HFFc6 (cell line): ENCODE measurements at regions not wholly inside any gene's neighbourhood (a gene's known extent, or its start where the extent isn't known, plus 50 kb on each side); places are given as distances from the start of the nearest gene placed in this dataset.

ENCODE experiments used
- DNase-seq: peaks from one replicate; pipeline ENCODE4 v3.0.0-alpha.2; 2018
- H3K27ac Mint-ChIP-seq: 2 replicates; pipeline ENCODE4 v1.8.0; 2020; ENCODE audit warnings: mild to moderate bottlenecking, mixed read lengths
- H3K27me3 Mint-ChIP-seq: 2 replicates; pipeline ENCODE4 v1.8.0; 2021; ENCODE audit warnings: mild to moderate bottlenecking, moderate library complexity, mixed read lengths; ENCODE audit not compliant: insufficient read depth
- H3K36me3 Mint-ChIP-seq: 2 replicates; pipeline ENCODE4 v1.8.0; 2021; ENCODE audit warnings: low read depth, mixed read lengths
- H3K4me1 Mint-ChIP-seq: 2 replicates; pipeline ENCODE4 v1.8.0; 2020; ENCODE audit warnings: low read depth, mixed read lengths
- H3K4me3 Mint-ChIP-seq: 2 replicates; pipeline ENCODE4 v1.8.0; 2020; ENCODE audit warnings: mild to moderate bottlenecking, moderate library complexity, mixed read lengths
- H3K9me3 Mint-ChIP-seq: 2 replicates; pipeline ENCODE4 v1.8.0; 2020; ENCODE audit warnings: mild to moderate bottlenecking, mixed read lengths
- TF ChIP-seq, protein P1 (sequence below): fragments of 200-600 bp; sonication (generic); IDR thresholded peaks from 2 replicates; pipeline ENCODE4 v1.5.0; 2021; ENCODE audit warnings: antibody characterized with exemption, mild to moderate bottlenecking

DNA sequence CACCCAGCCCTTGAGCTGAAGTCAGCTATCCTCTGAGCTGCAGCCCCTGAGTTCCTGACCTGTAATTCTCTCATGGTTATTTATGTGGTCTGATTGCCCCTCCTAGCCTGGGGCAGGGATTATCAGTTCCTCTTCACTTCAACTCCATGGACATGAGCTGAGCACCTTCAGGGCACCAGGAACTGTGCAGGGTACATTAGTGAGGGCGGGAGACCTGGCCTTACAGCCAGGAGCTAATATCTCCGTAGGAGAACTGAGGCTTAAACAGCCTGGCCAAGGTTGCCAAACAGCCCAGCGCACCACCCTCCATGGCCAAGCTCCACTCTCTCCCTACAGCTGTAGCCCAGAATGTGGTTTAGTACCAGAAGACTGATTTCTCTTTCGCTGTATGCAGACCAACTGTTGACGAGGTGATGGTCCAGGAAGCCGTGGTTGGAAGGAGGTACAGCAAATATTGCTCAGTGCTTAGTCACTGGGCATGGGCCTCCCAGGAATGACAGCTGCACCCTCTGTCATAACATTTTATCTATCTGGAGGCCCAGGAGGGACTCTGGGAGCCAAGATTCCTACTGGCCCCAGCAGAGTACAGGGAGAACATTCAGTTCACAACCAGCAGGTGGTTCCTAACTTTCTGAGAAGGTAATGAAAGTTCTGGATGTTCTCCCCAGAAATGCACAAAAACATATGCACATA, 228.7 kb upstream of the SIX2 start:
- TF ChIP-seq, protein P1, sequence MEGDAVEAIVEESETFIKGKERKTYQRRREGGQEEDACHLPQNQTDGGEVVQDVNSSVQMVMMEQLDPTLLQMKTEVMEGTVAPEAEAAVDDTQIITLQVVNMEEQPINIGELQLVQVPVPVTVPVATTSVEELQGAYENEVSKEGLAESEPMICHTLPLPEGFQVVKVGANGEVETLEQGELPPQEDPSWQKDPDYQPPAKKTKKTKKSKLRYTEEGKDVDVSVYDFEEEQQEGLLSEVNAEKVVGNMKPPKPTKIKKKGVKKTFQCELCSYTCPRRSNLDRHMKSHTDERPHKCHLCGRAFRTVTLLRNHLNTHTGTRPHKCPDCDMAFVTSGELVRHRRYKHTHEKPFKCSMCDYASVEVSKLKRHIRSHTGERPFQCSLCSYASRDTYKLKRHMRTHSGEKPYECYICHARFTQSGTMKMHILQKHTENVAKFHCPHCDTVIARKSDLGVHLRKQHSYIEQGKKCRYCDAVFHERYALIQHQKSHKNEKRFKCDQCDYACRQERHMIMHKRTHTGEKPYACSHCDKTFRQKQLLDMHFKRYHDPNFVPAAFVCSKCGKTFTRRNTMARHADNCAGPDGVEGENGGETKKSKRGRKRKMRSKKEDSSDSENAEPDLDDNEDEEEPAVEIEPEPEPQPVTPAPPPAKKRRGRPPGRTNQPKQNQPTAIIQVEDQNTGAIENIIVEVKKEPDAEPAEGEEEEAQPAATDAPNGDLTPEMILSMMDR = peak; percentile 68
- peak overlapping the region; percentile 61; the same call in 1 of the 2 replicates for H3K27ac Mint-ChIP-seq

DNA sequence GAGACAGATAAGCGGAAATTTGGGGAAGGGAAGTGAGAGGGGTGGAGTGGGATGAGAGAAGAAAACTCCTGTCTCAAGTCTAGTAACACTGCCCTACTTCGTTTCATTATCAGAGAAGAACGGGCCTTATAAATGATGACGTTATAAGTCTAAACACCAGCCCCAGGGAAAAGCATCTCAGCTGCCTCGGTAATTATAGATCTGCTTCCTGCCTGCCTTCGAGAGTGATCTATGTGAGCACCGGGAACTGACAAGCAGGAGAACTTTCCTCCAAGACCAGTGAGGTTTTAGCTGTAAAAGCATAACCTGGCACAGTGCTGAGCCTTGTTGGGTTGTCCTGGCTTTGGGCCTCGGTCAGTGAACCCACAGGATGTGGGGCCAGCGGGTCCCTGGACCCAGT, 227.9 kb upstream of the SIX2 start:
- Mint-ChIP-seq H3K27me3 (peaks cover 9% of the 10 kb centered on the region), H3K27ac (no peak overlapping the region), H3K36me3 (no peaks in the 10 kb centered on the region), H3K4me1 (peaks cover 43% of the 10 kb centered on the region), H3K9me3 (no peaks in the 10 kb centered on the region), H3K4me3 (no peak overlapping the region)
- DNase-seq = no peak
- TF ChIP-seq, protein P1 = no peak

More for the DNA sequence above, 228.7 kb upstream of the SIX2 start:
- H3K4me3 Mint-ChIP-seq = peak overlapping the region; percentile 24; the same call in 1 of the 2 replicates
- peak; percentile 81 for DNase-seq
- peaks cover 5% of the 10 kb centered on the region for H3K27me3 Mint-ChIP-seq
- no peaks in the 10 kb centered on the region for H3K36me3 Mint-ChIP-seq
- peaks cover 47% of the 10 kb centered on the region for H3K4me1 Mint-ChIP-seq
- no peaks in the 10 kb centered on the region for H3K9me3 Mint-ChIP-seq

DNA sequence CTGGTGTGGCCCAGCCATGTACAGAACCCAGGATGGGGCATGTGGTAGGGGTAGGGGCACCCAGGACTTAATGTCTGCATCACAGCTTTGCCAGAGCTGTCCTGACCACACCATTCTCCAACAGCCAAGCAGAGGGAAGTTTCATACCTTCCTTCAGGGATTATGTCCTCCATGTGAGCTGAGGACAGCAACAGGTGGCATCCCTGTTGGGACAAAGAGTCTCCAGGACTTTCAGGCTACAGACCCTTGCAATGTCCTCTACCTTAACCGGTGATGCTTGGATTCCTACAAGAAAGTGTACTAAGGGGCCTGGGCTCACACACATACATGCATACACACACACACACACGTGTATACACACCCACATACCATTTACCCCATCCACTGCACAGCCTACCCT, 227.0 kb upstream of the SIX2 start:
- H3K4me3 Mint-ChIP-seq = no peak overlapping the region
- H3K27ac Mint-ChIP-seq = no peak overlapping the region
- no peaks in the 10 kb centered on the region for H3K9me3 Mint-ChIP-seq
- TF ChIP-seq, protein P1 = no peak
- DNase-seq = no peak
- peaks cover 34% of the 10 kb centered on the region for H3K4me1 Mint-ChIP-seq
- H3K36me3 Mint-ChIP-seq = no peaks in the 10 kb centered on the region
- peaks cover 7% of the 10 kb centered on the region for H3K27me3 Mint-ChIP-seq

DNA sequence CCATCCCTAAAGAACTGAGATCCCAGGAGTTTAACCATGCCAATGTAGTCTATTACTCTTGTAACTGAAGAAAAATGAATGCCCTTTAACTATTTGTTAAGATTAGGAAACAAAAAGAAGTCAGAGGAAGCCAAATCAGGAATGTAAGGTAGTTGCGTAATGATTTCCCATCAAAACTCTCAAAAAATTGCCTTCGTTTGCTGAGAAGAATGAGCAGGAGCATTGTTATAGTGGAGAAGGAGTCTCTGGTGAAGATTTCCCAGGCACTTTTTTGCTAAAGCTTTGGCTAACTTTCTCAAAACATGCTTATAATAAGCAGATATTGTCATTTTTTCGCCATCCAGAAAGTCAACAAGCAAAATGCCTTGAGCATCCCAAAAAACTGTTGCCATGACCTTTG, 224.0 kb upstream of the SIX2 start:
- H3K27ac Mint-ChIP-seq = no peak overlapping the region

DNA sequence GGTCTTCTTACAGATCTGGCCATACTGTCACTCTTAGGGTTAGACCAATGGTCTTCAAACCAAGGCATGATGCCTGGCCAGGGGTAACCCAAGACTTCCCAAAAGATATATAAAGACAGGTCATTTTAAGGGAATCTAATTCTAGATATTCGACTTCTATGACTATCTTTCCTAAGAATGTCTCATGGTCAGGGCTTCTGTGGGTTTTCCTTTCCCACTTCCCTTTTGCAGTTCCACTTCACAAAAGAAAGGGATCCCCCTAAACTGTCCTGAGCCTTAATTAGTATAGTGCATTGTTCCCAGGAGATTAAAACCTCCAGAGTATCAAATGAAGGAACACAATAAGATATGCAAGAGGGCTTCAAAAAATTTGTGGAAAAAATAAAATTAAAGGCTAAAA, 223.6 kb upstream of the SIX2 start:
- TF ChIP-seq, protein P1 = no peak
- H3K36me3 Mint-ChIP-seq = no peaks in the 10 kb centered on the region
- no peaks in the 10 kb centered on the region for H3K9me3 Mint-ChIP-seq
- no peak overlapping the region for H3K27ac Mint-ChIP-seq
- peaks cover 12% of the 10 kb centered on the region for H3K27me3 Mint-ChIP-seq
- H3K4me3 Mint-ChIP-seq = no peak overlapping the region
- DNase-seq = no peak
- H3K4me1 Mint-ChIP-seq = peaks cover 10% of the 10 kb centered on the region

More for the DNA sequence above, 224.0 kb upstream of the SIX2 start:
- DNase-seq = no peak
- TF ChIP-seq, protein P1 = no peak
- Mint-ChIP-seq H3K36me3 (no peaks in the 10 kb centered on the region), H3K27me3 (peaks cover 12% of the 10 kb centered on the region), H3K4me3 (no peak overlapping the region), H3K9me3 (no peaks in the 10 kb centered on the region), H3K4me1 (peaks cover 15% of the 10 kb centered on the region)
